ENCODE measurements at regions not wholly inside any gene's neighbourhood (a gene's known extent, or its start where the extent isn't known, plus 50 kb on each side); places are given as distances from the start of the nearest gene placed in this dataset.

DNA sequence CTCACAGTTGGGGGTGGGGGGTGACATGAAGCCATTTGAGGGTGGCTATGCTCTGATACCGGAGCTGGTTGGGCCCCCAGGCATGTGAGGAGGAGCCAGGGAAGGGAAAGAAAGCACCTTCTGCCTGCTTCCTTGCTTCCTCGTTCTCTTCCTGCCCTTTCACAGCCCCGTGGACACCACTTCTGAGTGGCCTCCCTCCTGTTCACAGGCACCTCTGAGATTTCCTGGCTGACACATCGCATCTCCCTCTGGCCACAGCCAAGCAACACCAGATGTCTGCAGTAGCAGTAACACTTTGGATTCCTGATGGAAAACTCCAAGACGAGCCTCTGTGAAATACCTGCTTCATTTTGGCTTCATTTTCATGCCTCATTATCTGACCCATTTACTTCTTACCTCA is 64.7 kb upstream of the ST3GAL5 start (continued):
- TF ChIP-seq, protein P1, sequence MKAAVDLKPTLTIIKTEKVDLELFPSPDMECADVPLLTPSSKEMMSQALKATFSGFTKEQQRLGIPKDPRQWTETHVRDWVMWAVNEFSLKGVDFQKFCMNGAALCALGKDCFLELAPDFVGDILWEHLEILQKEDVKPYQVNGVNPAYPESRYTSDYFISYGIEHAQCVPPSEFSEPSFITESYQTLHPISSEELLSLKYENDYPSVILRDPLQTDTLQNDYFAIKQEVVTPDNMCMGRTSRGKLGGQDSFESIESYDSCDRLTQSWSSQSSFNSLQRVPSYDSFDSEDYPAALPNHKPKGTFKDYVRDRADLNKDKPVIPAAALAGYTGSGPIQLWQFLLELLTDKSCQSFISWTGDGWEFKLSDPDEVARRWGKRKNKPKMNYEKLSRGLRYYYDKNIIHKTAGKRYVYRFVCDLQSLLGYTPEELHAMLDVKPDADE (IDR thresholded peaks at IDR 0.05), result no peak
- TF ChIP-seq, protein P2, sequence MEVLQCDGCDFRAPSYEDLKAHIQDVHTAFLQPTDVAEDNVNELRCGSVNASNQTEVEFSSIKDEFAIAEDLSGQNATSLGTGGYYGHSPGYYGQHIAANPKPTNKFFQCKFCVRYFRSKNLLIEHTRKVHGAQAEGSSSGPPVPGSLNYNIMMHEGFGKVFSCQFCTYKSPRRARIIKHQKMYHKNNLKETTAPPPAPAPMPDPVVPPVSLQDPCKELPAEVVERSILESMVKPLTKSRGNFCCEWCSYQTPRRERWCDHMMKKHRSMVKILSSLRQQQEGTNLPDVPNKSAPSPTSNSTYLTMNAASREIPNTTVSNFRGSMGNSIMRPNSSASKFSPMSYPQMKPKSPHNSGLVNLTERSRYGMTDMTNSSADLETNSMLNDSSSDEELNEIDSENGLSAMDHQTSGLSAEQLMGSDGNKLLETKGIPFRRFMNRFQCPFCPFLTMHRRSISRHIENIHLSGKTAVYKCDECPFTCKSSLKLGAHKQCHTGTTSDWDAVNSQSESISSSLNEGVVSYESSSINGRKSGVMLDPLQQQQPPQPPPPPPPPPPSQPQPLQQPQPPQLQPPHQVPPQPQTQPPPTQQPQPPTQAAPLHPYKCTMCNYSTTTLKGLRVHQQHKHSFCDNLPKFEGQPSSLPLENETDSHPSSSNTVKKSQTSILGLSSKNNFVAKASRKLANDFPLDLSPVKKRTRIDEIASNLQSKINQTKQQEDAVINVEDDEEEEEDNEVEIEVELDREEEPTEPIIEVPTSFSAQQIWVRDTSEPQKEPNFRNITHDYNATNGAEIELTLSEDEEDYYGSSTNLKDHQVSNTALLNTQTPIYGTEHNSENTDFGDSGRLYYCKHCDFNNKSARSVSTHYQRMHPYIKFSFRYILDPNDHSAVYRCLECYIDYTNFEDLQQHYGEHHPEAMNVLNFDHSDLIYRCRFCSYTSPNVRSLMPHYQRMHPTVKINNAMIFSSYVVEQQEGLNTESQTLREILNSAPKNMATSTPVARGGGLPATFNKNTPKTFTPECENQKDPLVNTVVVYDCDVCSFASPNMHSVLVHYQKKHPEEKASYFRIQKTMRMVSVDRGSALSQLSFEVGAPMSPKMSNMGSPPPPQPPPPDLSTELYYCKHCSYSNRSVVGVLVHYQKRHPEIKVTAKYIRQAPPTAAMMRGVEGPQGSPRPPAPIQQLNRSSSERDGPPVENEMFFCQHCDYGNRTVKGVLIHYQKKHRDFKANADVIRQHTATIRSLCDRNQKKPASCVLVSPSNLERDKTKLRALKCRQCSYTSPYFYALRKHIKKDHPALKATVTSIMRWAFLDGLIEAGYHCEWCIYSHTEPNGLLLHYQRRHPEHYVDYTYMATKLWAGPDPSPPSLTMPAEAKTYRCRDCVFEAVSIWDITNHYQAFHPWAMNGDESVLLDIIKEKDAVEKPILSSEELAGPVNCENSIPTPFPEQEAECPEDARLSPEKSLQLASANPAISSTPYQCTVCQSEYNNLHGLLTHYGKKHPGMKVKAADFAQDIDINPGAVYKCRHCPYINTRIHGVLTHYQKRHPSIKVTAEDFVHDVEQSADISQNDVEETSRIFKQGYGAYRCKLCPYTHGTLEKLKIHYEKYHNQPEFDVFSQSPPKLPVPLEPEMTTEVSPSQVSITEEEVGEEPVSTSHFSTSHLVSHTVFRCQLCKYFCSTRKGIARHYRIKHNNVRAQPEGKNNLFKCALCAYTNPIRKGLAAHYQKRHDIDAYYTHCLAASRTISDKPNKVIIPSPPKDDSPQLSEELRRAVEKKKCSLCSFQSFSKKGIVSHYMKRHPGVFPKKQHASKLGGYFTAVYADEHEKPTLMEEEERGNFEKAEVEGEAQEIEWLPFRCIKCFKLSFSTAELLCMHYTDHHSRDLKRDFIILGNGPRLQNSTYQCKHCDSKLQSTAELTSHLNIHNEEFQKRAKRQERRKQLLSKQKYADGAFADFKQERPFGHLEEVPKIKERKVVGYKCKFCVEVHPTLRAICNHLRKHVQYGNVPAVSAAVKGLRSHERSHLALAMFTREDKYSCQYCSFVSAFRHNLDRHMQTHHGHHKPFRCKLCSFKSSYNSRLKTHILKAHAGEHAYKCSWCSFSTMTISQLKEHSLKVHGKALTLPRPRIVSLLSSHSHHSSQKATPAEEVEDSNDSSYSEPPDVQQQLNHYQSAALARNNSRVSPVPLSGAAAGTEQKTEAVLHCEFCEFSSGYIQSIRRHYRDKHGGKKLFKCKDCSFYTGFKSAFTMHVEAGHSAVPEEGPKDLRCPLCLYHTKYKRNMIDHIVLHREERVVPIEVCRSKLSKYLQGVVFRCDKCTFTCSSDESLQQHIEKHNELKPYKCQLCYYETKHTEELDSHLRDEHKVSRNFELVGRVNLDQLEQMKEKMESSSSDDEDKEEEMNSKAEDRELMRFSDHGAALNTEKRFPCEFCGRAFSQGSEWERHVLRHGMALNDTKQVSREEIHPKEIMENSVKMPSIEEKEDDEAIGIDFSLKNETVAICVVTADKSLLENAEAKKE (CRISPR knock-in tag; IDR thresholded peaks at IDR 0.05), result no peak

DNA sequence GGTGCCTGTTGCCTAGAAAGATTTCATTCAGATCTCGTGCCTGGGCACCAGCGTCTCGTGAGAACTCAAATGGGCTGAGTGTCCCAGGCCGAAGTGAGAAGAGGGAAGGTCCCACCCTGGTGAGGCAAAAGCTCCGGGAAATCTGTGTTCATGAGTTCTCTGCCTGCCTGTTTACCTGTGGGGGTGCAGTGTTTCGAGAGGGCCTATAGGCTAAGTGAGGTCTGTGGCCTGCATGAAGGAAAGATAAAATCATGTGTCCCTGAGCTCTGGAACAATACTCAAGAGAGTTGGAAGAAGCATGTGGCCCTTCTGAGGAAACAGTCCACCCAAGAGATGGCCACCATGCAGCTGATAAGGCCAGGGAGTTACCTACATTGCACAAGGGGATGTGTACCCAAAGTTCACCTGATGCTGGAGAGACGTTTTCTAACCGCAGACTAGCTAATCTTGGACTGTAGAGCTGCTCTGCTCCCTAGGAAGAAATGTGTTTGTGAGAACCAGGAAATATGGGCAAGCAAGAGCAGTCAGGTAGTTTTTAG is 63.5 kb upstream of the ST3GAL5 start:
- Histone ChIP-seq H3K4me3 (no peak overlapping the region), H3K36me3 (ENCODE audit: insufficient read depth) (no peaks in the 10 kb centered on the region), H3F3A (replicated peaks; ENCODE audit: low read depth) (no peaks in the 10 kb centered on the region), H3K27ac (ENCODE audit: low read depth) (no peak overlapping the region), H3K4me1 (ENCODE audit: insufficient read depth) (peaks cover 16% of the 10 kb centered on the region), H3K27me3 (ENCODE audit: insufficient read depth) (no peaks in the 10 kb centered on the region), H3K4me2 (no peak overlapping the region), H2AFZ (no peak overlapping the region), H3K79me2 (replicated peaks; ENCODE audit: insufficient read depth) (no peaks in the 10 kb centered on the region), H4K20me1 (replicated peaks; ENCODE audit: insufficient read depth) (no peaks in the 10 kb centered on the region), H3K9me2 (ENCODE audit: insufficient read depth) (peaks cover 4% of the 10 kb centered on the region; the same call in 1 of the 2 replicates)
- Mint-ChIP-seq H3K36me3 (ENCODE audit: low read depth) (no peaks in the 10 kb centered on the region; the same call in 2 of the 3 replicates), H3K4me3 (no peak overlapping the region), H3K27me3 (ENCODE audit: insufficient read depth, low read depth, poor library complexity) (peaks cover 10% of the 10 kb centered on the region), H3K4me1 (peaks cover 16% of the 10 kb centered on the region), H3K27ac (no peak overlapping the region), H3K9me3 (peaks cover 10% of the 10 kb centered on the region; the same call in 2 of the 3 replicates)
- no peak for ATAC-seq
- DNase-seq (ENCODE audit: low spot score), result no peak
- TF ChIP-seq STAT1 (IDR thresholded peaks at IDR 0.05; ENCODE audit: unreplicated experiment) (no peak), POLR2AphosphoS5 (IDR thresholded peaks at IDR 0.05; ENCODE audit: low read depth) (no peak), CREB1 (CRISPR knock-in tag; IDR thresholded peaks at IDR 0.05; ENCODE audit: low read depth) (no peak)
- TF ChIP-seq, protein P2 (CRISPR knock-in tag; IDR thresholded peaks at IDR 0.05), result no peak
